NB4 (cell line): ENCODE measurements at regions not wholly inside any gene's neighbourhood (a gene's known extent, or its start where the extent isn't known, plus 50 kb on each side); places are given as distances from the start of the nearest gene placed in this dataset.
"Not testable (repeated sequence)": the region's sequence is repeated elsewhere in the genome, so short reads cannot be mapped to it uniquely, and the experiment has no call there.

Source experiments
- DNase-seq: peaks from one replicate; pipeline ENCODE4 v3.0.0; 2010; ENCODE audit warnings: low read depth
- H3K4me3 ChIP-seq: one replicate; pipeline ENCODE4 v1.5.1; 2011; ENCODE audit warnings: mild to moderate bottlenecking, low read depth, low read length, moderate library complexity
- MAX ChIP-seq: IDR thresholded peaks from 2 replicates; pipeline ENCODE4 v1.6.1; 2011; ENCODE audit warnings: low read depth, low read length
- MYC ChIP-seq: IDR thresholded peaks from 2 replicates; pipeline ENCODE4 v1.6.1; 2011; ENCODE audit warnings: low read depth, low read length
- POLR2A ChIP-seq: IDR thresholded peaks from 2 replicates; pipeline ENCODE4 v1.6.1; 2011; ENCODE audit warnings: mild to moderate bottlenecking; ENCODE audit not compliant: insufficient read length; ENCODE audit errors: extremely low read depth
- TF ChIP-seq, protein P1 (sequence below): IDR thresholded peaks from one replicate; pipeline ENCODE4 v1.5.1; 2012; ENCODE audit warnings: low read depth, low read length

GRCh38 chr11:80282643-80283042, 841.8 kb upstream of the TENM4 start:
- TF ChIP-seq POLR2A (no peak), MYC (no peak), MAX (no peak)
- TF ChIP-seq, protein P1, sequence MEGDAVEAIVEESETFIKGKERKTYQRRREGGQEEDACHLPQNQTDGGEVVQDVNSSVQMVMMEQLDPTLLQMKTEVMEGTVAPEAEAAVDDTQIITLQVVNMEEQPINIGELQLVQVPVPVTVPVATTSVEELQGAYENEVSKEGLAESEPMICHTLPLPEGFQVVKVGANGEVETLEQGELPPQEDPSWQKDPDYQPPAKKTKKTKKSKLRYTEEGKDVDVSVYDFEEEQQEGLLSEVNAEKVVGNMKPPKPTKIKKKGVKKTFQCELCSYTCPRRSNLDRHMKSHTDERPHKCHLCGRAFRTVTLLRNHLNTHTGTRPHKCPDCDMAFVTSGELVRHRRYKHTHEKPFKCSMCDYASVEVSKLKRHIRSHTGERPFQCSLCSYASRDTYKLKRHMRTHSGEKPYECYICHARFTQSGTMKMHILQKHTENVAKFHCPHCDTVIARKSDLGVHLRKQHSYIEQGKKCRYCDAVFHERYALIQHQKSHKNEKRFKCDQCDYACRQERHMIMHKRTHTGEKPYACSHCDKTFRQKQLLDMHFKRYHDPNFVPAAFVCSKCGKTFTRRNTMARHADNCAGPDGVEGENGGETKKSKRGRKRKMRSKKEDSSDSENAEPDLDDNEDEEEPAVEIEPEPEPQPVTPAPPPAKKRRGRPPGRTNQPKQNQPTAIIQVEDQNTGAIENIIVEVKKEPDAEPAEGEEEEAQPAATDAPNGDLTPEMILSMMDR: no peak
- no peak for DNase-seq
- H3K4me3 ChIP-seq: no peak overlapping the region

GRCh38 chr11:80281194-80281593, 840.4 kb upstream of the TENM4 start:
- H3K4me3 ChIP-seq: no peak overlapping the region
- TF ChIP-seq POLR2A (no peak), MYC (no peak), MAX (no peak)
- TF ChIP-seq, protein P1: no peak
- DNase-seq: no peak

GRCh38 chr11:80280737-80281136, 839.9 kb upstream of the TENM4 start:
- no peak for DNase-seq
- TF ChIP-seq, protein P1: no peak
- no peak for TF ChIP-seq MYC
- no peak for TF ChIP-seq POLR2A
- TF ChIP-seq MAX: no peak
- no peak overlapping the region for H3K4me3 ChIP-seq

DNA sequence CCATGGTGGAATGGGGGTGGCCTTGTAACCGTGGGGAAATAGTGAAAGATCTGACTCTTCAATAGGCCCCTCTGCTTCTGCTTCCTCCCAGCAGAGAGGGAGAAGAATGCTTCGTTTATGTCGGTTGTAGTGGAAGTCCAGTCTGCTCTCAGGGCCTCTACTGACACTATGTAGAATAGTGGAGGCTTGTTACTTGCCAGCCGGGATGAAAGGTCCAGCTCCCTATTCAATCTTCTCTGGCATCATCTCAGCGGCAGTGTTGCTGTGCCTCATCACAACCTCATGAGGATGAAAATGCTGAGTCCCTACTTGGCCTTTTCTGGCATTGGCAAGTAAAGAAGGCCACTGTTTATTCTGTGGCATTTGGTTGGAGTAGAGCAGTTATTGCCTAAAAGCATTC, 820.9 kb upstream of the TENM4 start:
- no peak for TF ChIP-seq MYC
- TF ChIP-seq, protein P1: no peak
- no peak for DNase-seq

GRCh38 chr11:80257319-80258015, 816.6 kb upstream of the TENM4 start:
- DNase-seq, H3K4me3 ChIP-seq: not testable (repeated sequence)

More for the DNA sequence above, 820.9 kb upstream of the TENM4 start:
- no peak overlapping the region for H3K4me3 ChIP-seq

DNA sequence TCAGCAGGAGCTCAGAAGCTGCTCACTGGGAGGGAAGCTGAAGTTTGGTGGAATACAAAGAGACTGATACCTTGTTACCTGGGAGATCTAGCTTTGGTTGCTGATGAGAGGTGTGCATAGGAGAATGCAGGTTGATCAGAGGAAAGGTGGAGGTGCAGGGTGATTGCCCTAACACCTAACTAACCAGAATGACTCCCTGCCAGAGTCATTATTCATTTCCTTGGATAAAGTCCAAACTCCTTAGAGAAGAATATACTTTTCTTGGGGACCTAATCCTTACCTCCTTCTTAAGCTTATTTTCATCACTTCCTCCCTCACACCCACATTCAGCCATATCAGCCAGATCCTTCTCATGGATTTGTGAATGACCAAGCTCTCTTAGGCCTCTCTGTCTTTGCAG, 814.2 kb upstream of the TENM4 start:
- TF ChIP-seq, protein P1: no peak
- no peak for TF ChIP-seq MYC
- TF ChIP-seq MAX: no peak
- no peak for TF ChIP-seq POLR2A
- H3K4me3 ChIP-seq: no peak overlapping the region
- DNase-seq: no peak
